ENCODE measurements at regions not wholly inside any gene's neighbourhood (a gene's known extent, or its start where the extent isn't known, plus 50 kb on each side); places are given as distances from the start of the nearest gene placed in this dataset.

GRCh38 chrX:113369056-113369455, 528.4 kb upstream of the AMOT start:
- in situ Hi-C loops (cut with MboI; ENCODE audit: low pct_ligation_motif_present in 1 of 4, low pct_unique_long_range_greater_than_20kb in 1 of 4, low sequenced_read_pairs in 3 of 4): no loop called here
- TF ChIP-seq POLR2A (IDR thresholded peaks at IDR 0.05) (no peak), POLR2AphosphoS5 (IDR thresholded peaks at IDR 0.05) (no peak), CTCF (IDR thresholded peaks at IDR 0.05) (no peak), EP300 (IDR thresholded peaks at IDR 0.05; ENCODE audit: low read depth) (no peak)
- no peaks in the 10 kb centered on the region for H3K36me3 ChIP-seq

GRCh38 chrX:113353134-113353533, 512.5 kb upstream of the AMOT start:
- 67% methylated on average over 1 to 9 of the region's 9 CpGs for WGBS, 2 donors (ENCODE audit: low coverage in 1 of 2)
- H3K4me1 ChIP-seq: no peaks in the 10 kb centered on the region
- no peaks in the 10 kb centered on the region for H3K27me3 ChIP-seq
- no peaks in the 10 kb centered on the region for H3K36me3 ChIP-seq
- in situ Hi-C loops (cut with MboI; ENCODE audit: low pct_ligation_motif_present in 1 of 4, low pct_unique_long_range_greater_than_20kb in 1 of 4, low sequenced_read_pairs in 3 of 4): no loop called here
- intact Hi-C loops (cut with DNase I; ENCODE audit: low total_unique reads): no loop called here
- H3K9me3 ChIP-seq: no peaks in the 10 kb centered on the region
- no peak overlapping the region for H3K27ac ChIP-seq
- TF ChIP-seq EP300 (IDR thresholded peaks at IDR 0.05; ENCODE audit: low read depth): no peak
- TF ChIP-seq CTCF (IDR thresholded peaks at IDR 0.05): no peak
- no peak for TF ChIP-seq POLR2AphosphoS5 (IDR thresholded peaks at IDR 0.05)
- no peak for TF ChIP-seq POLR2A (IDR thresholded peaks at IDR 0.05)
- DNase-seq: no peak
- H3K4me3 ChIP-seq: no peak overlapping the region

More at GRCh38 chrX:113369056-113369455, 528.4 kb upstream of the AMOT start:
- Histone ChIP-seq H3K4me1 (no peaks in the 10 kb centered on the region), H3K27ac (no peak overlapping the region), H3K4me3 (no peak overlapping the region), H3K9me3 (no peaks in the 10 kb centered on the region), H3K27me3 (no peaks in the 10 kb centered on the region)
- intact Hi-C loops (cut with DNase I; ENCODE audit: low total_unique reads): no loop called here
- no peak for DNase-seq
- 61 to 75% methylated on average over 2 to 3 of the region's 3 CpGs for WGBS, 2 donors (ENCODE audit: low coverage in 1 of 2)

GRCh38 chrX:113330416-113330815, 489.8 kb upstream of the AMOT start:
- in situ Hi-C loops (cut with MboI; ENCODE audit: low pct_ligation_motif_present in 1 of 4, low pct_unique_long_range_greater_than_20kb in 1 of 4, low sequenced_read_pairs in 3 of 4): no loop called here
- no peaks in the 10 kb centered on the region for H3K36me3 ChIP-seq
- no peak for DNase-seq
- no peaks in the 10 kb centered on the region for H3K27me3 ChIP-seq
- TF ChIP-seq POLR2AphosphoS5 (IDR thresholded peaks at IDR 0.05): no peak
- no peak for TF ChIP-seq POLR2A (IDR thresholded peaks at IDR 0.05)
- no peak for TF ChIP-seq CTCF (IDR thresholded peaks at IDR 0.05)
- TF ChIP-seq EP300 (IDR thresholded peaks at IDR 0.05; ENCODE audit: low read depth): no peak
- H3K9me3 ChIP-seq: no peaks in the 10 kb centered on the region
- no peaks in the 10 kb centered on the region for H3K4me1 ChIP-seq
- intact Hi-C loops (cut with DNase I; ENCODE audit: low total_unique reads): no loop called here
- no peak overlapping the region for H3K27ac ChIP-seq
- no peak overlapping the region for H3K4me3 ChIP-seq

- no peaks in the 10 kb centered on the region for H3K27me3 ChIP-seq
- H3K27ac ChIP-seq: no peak overlapping the region
- WGBS, 2 donors (ENCODE audit: low coverage in 1 of 2): 57 to 80% methylated on average over 2 of the region's 2 CpGs
- no peaks in the 10 kb centered on the region for H3K36me3 ChIP-seq
- in situ Hi-C loops (cut with MboI; ENCODE audit: low pct_ligation_motif_present in 1 of 4, low pct_unique_long_range_greater_than_20kb in 1 of 4, low sequenced_read_pairs in 3 of 4) (no loop called here), intact Hi-C loops (cut with DNase I; ENCODE audit: low total_unique reads) (no loop called here)
- no peaks in the 10 kb centered on the region for H3K4me1 ChIP-seq
- H3K4me3 ChIP-seq: no peak overlapping the region
- TF ChIP-seq POLR2A (IDR thresholded peaks at IDR 0.05): no peak
- no peak for DNase-seq
- no peaks in the 10 kb centered on the region for H3K9me3 ChIP-seq
These were observed 475.3 kb upstream of the AMOT start for GRCh38 chrX:113315927-113316326.

- intact Hi-C loops (cut with DNase I; ENCODE audit: low total_unique reads) (no loop called here), in situ Hi-C loops (cut with MboI; ENCODE audit: low pct_ligation_motif_present in 1 of 4, low pct_unique_long_range_greater_than_20kb in 1 of 4, low sequenced_read_pairs in 3 of 4) (no loop called here)
- no peaks in the 10 kb centered on the region for H3K9me3 ChIP-seq
- H3K4me3 ChIP-seq: no peak overlapping the region
- WGBS, 2 donors (ENCODE audit: low coverage in 1 of 2): 80 to 83% methylated on average over 1 of the region's 1 CpG
- no peaks in the 10 kb centered on the region for H3K36me3 ChIP-seq
- no peaks in the 10 kb centered on the region for H3K27me3 ChIP-seq
- TF ChIP-seq EP300 (IDR thresholded peaks at IDR 0.05; ENCODE audit: low read depth): no peak
- TF ChIP-seq POLR2A (IDR thresholded peaks at IDR 0.05): no peak
- TF ChIP-seq POLR2AphosphoS5 (IDR thresholded peaks at IDR 0.05): no peak
- no peak for TF ChIP-seq CTCF (IDR thresholded peaks at IDR 0.05)
- no peak for DNase-seq
- H3K27ac ChIP-seq: no peak overlapping the region
- no peaks in the 10 kb centered on the region for H3K4me1 ChIP-seq
These were observed 464.9 kb upstream of the AMOT start for GRCh38 chrX:113305496-113305895.
